Iris pigment epithelial cell (primary cell): ENCODE measurements at regions not wholly inside any gene's neighbourhood (a gene's known extent, or its start where the extent isn't known, plus 50 kb on each side); places are given as distances from the start of the nearest gene placed in this dataset.

Experiments
- DNase-seq: peaks from one replicate; pipeline ENCODE4 v3.0.0-alpha.2; 2011; ENCODE audit warnings: low read depth

DNA sequence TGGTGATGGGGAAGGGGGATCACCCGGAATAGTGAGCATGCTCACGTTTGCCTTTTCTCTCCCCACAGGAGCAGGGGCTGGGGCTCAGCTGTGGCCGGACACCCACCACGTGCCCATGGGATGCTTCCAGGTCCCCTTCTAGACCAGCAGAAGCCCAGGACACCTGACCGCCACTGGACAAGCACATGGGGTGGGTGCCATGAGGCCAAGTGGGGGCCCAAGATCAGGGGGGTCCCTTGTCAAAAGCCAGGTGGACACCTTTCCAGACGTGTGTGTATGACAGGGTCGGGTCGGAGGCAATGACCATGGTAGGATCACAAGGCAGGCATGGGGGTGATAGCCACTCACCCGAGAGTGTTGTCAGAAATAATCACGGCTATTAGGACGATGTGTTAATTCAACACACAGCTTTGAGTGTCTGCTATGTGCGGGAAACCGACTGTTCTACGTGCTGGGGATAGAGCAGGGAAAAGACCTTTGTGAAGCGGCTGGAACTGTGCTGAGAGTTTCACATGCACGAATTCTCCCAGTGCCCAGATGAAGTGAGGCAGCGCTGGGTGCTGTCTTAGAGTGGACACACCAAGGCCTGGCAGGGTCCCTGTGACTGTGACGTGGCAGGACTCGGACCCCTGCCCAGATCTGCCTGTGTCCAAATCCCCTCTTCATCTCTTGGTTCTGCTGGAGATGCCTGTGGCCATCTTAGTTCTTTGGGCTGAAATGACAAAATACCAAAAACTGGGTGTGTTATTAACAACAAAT is 244.7 kb downstream of the NDUFA10 start:
- DNase-seq: no peak

DNA sequence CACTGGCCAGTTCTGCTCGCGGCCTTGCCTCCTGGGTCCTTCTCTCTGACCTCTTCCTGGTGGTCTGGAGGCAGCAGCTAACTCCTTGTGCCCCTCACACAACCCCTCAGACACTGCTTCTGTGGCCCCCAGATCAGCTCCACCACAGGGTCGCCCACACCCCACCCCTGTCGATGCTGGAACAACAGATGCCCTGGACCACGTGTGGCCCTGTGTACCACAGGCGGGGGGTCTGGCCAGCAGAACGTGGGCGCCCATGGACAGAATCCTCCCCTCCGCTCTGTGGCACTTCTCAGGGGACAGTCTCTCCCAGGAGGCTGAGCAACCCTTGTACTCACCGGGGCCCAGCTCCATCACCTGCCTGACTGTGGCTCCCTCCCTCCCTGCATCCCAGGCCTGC is 245.6 kb downstream of the NDUFA10 start:
- DNase-seq: no peak

DNA sequence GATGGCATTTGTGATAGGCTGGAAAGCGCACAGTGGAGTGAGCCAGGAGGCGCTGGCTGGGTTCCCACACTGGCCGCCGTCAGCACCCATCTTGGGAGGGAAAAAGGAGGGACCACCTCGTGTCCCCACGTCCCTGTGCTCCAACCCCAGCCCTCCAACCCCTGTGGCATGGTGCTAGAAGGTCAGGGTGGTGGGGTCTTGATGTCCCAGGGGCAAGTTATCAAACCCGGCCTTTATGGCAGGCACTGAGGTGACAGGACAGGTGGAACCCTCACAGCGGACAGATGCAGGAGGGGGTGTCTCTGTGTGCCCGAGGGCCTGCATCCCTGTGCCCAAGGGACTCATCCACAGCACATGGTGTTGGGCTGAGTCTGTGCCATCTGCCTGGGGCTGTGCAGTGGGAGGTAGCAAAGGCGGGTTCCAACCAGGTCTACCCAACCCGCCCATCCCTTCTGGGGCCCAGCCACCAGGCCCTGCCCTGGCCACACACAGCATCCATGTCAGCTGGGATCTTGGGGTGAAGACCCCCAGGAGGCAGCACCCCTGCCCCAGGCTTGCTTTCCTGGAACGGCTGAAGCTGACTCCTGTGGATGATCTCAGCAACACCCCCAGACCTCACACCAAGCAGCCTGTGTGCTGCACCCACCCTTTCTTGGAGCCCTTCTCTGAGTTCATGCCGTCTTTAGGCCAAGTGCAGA is 246.1 kb downstream of the NDUFA10 start:
- DNase-seq: no peak

DNA sequence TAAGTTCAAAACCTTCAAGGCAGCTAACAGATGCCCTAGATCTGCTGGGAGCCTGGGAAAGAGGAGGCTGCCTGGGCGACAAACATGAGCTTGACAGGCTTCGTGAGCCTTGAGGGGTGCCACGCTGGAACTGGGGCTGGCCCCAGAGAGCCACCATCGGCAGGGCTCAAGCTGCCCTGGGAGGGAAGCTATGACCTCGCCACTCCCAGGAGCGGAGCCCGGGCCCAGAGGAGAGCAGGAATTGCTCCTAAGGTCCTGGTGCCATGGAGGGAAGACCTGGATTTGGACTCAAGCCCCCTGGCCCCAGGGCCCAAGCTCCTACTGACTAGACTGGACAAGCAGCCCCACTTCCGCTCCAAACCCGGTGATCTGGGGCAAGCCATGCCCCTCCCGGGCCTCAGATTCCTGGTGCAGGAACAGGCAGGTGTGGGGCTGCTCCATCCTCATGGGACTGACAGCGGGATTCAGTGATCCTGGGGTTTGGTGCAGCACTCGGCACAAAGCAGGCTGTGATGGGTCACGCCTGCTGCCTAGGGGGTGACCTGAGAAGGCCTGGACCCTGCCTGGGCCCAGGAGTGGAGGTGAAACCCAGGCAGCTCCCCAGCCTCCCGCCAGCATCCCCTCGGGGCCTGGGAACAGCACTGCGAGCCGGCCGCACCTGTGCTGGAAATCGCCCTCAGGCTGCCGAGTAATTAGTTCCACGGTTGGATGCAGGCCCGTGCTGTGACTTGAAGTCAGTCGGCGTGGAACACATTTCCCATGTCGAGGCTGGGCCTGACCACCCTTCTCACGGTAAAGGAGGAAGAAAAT is 246.9 kb downstream of the NDUFA10 start:
- DNase-seq: no peak

DNA sequence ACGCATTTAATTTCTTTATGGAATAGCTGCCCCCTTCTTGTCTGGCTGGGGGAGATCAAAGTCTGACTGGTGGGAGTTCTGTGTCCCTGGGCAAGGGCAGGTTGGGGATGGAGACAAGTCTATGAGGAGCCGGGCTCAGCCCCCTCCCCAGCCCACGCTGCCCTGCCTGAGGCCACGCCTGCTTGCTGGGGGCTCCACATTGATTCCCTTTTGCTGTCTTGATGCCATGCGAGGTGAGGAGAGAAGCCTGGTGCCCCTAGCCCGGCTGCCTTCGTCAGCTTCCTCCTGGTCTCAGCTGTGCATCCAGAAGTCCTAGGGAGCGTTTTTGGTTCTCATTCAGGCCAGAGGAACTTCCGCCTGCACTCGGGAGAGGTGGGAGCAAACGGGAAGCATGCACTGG is 247.9 kb downstream of the NDUFA10 start:
- DNase-seq: no peak

DNA sequence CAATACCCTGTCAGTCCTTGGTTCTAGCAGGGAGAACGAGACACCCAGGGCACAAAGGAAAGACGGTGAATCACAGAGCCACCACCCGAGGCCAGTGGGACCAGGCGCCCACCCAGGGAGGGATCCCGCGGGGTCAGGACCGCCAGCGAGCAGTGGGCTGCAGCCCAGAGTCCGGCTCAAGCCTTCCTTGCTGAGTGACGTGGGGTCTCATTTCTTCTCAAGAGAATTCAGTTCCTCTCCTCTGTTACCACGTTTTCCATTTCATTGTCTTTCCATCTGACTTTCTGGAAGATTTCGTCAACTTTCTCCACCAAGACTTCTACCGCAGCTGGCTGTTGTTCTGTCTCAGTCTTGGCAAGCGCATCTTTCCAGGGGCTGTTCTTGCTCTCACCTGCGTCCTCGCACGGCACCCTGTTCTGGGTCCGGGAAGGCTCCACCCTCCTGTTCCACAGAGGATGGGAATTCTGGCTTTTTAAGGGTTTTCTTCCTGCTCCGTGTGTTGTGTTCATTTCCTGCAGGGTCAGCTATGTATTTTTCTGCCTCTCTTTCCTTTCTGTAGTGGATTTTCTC is 248.6 kb downstream of the NDUFA10 start:
- DNase-seq: no peak

DNA sequence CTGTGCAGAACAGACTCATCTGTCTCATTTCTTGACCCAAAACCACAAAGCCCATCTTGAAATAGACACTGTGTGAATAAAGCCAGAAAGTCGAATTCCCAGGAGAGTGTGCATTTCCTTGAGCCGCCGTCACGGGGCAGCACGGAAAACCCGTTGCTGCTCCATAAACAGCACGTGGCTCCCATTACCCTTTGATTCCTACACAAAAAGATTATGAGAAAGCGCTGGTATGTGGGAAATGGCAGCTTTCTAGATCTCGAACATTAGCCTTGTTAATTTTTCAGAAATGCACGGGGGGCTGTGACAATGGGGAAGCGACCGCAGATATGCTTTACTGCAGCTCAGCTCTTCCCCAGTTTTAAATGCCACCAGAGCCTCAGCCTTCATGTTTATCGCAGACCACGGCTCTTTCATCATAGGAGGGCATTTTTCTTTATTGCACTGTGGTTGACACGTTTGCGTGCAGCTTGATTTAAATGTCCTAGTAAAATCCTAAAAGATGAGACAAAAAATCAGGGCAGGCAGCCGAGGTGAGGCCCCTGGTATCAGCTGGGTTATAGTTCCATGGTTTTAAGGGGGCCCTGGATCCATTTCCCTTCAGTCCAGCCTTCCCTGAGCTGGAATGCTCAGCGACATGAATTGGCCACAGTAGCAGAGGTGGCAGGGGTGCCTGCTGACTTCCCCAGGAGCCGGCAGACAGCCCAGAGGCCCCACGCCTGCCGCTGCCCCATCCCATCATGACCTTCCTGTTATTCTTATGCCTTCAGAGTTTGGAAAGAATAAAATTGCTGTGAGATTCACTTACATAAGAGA is 249.3 kb downstream of the NDUFA10 start:
- DNase-seq: no peak

DNA sequence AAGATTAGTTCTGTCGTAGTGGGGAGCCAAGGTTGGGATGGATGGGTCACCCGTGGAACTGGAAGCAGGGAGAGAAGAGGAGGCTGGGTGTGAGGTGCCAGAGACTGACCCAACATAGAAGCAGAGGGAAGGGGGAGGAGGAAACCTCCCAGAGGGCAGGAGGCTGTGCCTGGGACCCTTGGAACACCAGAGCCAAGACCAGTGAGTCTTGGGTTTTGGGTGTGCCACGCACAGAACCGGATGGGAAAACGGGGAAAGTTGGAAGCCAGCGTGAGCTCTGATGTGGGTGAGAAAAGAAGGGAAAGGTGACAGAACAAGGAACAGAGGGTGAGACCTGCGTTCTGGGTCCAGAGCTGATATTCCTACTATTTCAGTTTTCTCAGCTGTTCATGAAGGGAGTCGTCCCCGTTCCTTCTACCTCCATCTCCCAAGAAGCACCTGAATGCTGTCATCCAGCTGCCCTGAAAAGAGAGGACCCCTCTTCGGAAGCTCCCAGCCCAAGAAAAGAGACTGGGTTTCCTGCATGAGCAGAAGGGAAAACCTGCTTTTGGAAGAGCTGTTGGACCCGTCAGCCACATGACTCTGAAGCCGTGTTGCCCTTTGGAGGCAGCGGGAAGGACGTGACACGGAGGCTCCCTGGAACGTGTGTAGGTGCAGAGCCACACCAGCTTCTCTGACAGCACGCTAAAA is 250.1 kb downstream of the NDUFA10 start:
- DNase-seq: no peak

DNA sequence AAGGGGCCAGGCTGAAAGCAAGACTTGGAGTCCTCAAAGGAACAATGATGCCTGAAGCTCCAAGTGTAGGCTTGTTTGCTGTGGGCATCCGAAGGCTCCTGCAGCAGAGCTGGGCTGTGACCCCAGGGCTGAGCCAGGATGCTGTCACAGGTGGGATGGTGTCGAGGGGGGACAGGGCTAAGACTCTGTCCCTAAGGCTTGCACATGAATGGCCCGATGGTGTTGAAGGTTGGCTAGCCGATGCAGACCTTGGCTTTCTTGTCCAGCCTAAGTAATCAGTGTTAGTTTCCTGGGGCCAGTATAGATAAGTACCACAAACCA is 251.0 kb downstream of the NDUFA10 start:
- DNase-seq: no peak

DNA sequence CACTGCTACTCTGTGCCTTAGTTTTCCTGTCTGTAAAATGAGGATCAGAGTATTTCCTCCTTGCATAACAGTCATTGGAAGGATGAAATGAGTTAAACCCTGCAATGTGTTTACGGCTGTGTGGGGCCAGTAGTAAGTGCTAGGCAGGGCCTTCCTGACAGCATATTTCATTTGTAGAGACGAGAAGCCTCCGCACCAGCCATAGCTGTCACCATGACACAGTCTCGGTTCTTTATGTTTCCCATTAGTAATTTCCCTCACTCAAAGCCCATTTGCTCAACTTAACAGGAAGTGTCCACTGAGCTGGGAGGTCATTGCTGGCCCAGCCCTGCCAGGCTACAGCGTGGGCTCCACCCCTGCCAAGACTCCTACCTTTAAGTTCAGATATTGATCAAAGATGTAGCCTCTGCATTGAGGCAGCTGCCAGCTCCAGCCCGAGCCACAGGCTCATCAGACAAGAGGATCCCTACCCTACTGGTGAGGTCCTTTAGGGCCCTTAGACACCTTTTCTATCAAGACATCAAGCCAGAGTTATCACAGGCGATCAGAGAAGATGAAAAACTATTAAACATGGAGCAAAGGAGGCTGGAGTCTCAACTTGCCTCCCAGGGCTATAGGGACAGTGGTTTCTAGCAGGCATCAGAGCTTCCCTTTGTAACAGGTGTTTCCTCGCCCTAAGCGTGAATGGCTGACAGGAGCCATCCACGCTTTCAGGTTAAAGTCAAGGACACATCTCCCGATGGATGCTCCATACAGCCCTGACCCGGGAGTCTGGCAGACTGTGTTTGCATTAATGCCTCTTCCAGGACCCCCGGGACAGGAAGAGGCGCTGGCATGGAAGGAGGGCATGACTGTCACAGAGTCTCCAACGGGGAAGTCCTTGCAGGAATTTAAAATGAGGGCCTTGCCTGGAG is 251.7 kb downstream of the NDUFA10 start:
- DNase-seq: no peak

DNA sequence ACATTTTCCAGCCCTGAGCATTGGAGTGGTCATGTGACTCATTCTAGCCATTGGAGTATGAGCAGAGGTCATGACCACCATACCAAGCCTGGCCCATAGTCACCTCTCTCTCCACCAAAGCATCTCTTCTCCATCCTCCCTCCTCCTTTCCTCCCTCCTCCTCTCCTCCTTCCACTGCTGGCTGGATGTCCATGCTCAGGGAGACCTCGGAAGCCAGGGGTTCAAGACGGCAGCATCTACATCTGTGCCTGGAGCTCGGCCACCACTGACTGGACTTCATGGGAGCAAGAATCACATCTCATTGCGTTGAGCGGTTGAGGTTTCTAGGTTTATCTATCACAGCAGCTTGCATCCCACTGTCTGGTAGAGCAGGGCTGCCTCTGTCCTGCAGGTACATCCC is 252.4 kb downstream of the NDUFA10 start:
- DNase-seq: no peak

DNA sequence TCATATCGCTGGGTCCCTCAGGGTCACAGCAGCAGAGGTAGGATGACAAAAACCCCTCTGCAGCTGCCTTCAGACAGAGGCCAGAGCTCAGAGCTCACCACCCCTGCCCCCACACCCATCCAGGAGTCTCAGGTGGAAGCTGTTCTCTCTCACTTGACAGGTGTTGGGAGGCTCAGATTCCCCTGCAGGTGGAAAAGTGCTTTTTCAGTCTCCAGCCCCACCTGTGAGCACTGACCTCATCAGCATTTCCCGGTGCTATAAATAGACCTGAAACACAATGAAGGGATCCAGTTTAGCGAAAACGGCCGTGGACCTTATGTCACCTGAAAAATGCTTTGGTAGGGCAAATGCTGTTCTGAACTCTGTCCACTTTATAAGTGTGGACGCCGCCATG is 254.9 kb downstream of the NDUFA10 start:
- DNase-seq: no peak

DNA sequence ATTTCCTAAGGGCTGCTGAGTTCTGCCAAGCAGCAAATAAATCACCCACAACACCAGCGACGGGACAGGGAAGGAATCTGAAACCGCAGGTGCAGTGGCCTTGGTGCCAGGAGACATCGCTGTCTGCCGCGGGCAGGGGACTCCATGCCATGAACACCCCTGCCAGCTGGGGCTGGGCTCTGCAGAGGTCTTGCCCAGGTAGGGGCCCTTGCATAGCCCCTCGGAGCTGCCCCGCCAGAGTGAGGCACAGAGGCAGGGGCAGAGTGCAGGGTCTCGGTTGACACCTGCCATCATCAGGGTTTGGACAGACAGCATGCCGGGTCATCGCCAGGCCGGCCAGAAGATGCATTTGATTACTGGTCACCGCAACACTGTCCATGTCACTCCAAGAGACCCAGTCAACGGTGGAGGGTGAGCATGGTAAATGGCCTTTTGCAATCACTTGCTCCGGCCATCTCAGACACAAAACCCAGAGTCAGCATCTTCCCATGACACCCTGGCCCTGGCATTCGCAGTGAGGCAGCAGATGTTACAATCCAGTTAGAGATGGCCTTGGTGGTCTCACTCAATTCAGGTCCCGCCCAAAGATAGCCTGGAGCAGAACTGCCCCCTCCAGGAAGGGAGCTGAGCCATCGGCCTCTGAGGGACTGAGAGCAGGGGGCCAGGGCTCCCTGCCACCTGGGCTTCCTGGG is 255.4 kb downstream of the NDUFA10 start:
- DNase-seq: no peak

DNA sequence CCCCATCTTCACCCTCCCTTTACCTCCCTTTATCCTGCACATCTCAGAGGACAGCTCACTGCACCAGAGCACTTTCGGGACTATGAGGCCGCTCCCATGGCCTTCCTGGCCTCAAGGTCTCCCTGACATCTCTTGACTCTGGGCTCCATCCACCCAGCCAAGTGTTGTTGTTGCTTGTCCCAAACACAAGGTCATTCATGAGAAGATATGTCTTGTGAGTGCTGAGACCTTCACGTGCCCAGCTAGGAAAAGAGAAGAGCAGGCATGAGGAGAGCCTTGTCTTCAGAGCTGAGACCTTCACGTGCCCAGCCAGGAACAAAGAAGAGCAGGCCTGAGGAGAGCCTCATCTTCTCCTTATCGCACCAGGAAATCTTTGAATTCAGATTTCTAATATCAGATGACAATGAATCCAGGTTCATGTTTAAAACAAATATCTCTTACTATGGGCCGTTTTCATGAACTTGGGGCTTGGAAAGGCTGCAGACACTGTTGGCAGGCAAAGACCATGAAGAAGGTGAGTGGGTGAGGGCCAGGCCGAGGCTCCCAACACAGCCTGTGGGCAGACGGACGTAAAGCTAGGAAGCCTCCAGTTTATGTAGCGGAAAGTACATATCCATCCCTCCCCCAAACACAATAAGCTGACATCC is 256.1 kb downstream of the NDUFA10 start:
- no peak for DNase-seq

DNA sequence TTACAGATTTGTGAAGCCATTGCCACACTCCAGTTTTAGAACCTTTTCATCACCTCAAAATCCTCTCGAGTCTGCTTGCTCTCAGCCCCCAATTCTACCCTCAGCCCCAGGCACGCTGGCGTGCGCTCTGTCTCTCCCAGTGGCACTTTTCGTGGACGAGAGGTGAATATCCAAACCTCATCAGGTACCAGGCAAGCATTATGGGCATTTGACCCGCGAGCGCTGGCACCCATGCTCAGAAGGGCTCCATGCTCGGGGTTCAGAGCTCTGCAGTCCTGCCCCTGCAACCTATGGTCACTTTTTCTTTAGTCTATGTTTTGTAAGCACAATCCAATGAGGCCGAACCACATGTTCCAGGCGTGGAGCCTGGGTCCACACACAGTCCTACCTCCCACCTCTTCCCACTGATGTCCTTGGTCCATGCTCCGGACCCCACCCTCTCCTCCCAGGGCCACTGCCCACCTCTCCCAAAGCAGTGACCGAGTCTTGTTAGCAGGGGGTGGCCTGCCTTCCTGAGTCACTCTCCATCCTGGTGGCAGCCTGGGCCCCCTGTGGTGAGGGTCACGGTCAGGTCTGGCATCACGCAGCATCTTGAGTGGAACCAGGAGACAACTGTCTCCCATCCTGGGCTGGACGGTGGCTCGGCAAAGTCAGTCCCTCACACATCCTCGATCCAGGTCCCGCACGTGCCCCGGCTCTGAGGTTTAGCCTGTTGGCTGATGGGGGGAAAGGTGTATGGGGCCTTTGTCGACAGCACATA is 256.9 kb downstream of the NDUFA10 start:
- no peak for DNase-seq

DNA sequence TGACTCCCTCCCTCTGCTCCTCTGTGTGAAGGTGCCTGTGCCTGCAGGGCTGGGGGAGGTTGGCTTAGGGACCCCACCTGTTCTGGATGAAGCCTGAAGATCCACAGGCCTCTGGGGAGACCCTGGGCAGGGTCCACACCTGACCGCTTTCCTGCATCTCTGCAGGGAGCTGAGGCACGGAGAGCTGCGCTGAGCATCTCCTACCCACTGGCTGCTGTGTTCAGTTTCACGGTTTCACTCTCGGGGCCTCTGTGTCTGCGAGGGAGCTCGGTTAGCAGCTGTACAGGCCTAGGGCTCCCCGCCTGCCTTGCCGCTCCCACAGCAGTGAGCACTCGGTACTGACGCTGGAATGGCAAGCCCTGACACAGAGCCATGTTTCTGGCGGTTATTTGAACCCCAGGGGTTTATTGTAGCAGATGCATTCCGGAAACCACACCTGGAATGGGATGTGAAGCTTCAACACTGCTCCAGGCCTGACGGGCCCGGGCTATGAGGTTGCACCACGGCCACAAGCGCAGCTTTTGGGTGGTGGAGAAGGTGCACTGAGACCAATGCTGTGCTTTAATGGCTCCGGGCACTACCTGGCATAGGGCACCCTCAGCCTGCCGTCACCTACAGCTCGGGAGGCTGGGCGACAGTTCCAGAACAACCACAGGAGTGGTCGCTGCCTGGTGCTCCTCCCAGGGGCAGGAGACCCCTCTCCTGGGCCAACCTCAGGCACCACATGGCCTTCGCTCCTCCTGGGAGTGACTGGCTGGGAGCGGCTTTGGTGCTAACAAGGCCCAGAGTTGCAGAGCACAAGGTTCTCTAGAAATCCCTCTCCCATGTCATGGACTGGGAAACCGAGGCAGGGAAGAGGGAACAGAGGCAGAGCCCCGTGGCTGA is 257.9 kb downstream of the NDUFA10 start:
- DNase-seq: no peak

DNA sequence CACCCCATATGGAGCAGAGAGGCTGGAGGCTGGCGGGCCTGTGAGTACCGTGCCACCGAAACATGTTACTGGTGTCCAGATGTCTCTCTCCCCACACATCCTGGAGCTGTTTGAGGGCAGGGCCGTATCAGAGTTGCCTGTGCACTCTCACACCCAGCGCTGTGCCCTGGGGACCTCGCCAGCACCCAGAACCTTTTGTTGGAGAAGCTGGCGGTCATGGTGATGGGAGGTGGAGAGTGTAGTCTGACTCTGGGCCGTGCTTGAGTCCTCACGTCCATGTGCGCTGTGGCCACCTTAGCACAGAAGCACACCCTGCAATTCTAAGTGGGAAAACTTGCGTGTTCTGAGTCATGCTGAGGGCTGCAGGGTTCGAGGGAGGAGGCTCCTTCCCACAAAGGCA is 259.2 kb downstream of the NDUFA10 start:
- DNase-seq: no peak
